ACHN (cell line): ENCODE measurements at regions not wholly inside any gene's neighbourhood (a gene's known extent, or its start where the extent isn't known, plus 50 kb on each side); places are given as distances from the start of the nearest gene placed in this dataset.
"Not testable (repeated sequence)": the region's sequence is repeated elsewhere in the genome, so short reads cannot be mapped to it uniquely, and the experiment has no call there.

Experiments used
- DNase-seq: peaks from one replicate; pipeline ENCODE4 v3.0.0-alpha.2; 2015
- in situ Hi-C: cut with HindIII; loops from 2 replicates; pipeline ENCODE4 v1.10.0; 2017; ENCODE audit warnings: low sequenced_read_pairs, low pct_ligation_motif_present, low pct_unique_long_range_greater_than_20kb

- in situ Hi-C loops = no loop called here
- DNase-seq = no peak
These were observed 117.1 kb downstream of the PHETA1 start for GRCh38 chr12:111251787-111252186.

GRCh38 chr12:111251058-111251730 lies 117.7 kb downstream of the PHETA1 start:
- DNase-seq = no peak
- in situ Hi-C loops = no loop called here

DNA sequence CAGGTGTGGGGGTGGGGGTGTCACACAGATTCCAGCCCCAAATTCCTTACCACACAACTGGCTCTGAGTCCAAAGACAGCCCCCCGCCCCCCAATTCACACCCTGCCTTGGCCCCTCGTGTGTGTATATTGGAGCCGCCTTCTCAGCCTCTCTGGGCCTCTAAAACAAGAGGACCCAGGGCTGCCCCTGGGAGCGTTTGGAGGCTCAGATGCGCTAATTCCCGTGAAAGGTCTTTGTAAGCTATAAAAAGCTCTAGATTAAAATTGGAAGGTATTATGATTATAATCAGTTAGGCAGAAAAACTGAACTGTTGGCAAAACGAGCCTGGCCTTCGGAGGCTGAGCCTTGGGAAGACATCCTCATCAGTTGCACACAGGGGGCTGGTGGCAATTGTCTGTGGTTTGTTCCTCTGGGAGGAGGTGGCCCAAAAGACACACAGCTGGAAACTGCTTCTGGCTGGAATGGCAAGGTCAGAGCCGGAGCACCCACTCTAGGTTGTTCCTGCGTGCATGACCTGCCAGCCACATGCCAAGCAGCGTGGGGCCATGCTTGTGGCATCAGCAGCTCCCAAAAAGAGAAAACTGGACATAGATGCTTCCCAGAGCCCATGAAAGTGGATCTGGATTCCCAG lies 118.5 kb downstream of the PHETA1 start:
- in situ Hi-C loops = no loop called here
- DNase-seq = no peak

DNA sequence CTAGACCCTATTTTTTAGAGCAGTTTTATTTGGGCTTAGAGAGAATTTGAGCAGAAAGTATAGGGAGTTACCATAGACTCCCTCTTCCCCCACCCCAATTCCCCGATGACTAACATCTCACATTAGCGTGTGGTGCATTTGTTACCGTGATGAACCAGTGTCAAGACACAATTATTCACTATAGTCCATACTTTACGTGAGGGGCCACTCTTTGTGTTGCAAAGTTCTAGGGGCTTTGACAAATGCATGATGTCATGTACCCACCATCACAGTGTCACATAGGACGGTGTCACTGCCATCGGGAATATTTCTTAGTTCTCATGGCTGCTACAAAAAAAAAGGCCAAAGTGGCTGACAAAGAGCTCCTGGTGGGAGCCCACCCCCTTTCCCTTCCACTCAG lies 119.1 kb downstream of the PHETA1 start:
- DNase-seq = no peak
- in situ Hi-C loops = no loop called here

DNA sequence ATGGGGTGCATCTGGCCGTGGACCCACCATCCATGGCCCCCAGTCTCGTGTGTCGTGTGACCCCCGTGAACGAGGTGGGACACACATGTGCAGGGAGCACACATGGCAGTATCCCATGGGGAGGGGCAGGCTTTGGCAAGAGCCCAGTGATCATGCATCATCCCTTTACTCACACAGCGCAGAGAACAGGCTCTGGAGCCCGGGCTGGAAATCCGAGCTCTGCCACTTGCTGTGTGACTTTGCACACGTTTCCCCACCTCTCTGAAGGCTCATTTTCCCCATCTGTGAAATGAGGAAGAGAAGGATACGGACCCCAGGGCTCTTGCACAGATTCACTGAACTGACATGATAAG lies 119.9 kb downstream of the PHETA1 start:
- no peak for DNase-seq
- in situ Hi-C loops = no loop called here

DNA sequence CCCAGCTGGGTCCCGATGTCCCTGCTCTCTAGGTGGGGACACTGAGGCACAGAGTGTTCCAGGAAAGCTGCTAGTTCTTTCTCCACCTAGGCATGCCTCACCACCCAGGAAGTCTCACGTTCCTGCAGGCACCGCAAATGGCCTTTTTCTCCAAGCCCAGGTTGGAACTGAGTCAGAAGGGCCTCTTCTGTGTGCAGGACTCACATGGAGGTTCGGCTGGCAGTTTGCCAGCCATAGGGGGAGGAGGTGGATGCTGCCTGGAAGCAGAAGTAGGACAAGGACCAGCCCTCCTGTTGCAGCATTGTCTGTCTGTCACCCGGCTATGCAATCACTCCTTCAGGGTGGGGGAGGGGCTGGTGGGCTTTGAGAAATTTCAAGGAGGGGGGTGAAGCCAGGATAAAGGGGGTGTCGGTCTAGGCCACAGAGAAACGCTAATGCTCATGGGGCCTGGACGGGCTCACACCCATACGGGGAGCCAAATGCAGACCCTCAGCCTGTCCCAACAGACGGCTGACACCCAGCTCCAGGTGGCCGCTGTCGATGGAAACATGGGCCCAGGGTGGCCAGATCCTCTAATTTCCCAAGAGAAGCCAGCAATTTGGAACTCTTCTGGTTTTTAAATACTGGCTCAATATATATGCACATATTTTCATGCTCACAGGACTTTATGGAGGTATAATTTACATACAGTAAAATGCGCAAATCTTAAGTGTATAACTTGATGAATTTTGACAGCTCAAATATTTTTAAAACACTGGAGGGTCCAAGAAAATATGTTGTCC lies 120.5 kb downstream of the PHETA1 start:
- DNase-seq = no peak
- in situ Hi-C loops = no loop called here

- in situ Hi-C loops = no loop called here
- DNase-seq = no peak
These were observed 121.7 kb downstream of the PHETA1 start for GRCh38 chr12:111247083-111247783.

DNA sequence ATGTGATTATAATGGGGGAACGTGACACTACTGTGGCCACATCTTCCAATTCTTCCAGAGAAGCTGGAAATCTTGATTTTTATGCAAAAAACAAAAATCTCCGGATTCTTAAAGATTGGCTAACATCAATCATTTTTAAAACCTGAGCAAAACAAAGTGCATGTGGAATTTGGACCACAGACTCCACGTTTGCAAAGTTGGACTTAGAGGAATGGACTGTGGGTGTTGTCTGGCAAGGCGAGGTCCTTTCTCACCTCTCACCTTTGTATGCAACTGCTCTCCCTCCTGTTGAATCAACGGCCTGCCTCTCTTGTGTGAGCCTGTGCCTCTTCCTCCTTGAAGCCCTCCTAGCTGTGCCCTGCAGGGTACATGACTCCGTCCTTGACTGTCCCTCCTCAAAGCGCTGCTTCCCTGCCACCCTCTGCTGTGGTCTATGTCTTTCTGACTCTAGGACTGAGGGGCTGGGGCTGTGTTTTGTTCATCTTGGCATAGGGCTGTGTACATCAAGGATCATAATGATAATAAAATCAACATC lies 122.4 kb downstream of the PHETA1 start:
- in situ Hi-C loops = no loop called here

DNA sequence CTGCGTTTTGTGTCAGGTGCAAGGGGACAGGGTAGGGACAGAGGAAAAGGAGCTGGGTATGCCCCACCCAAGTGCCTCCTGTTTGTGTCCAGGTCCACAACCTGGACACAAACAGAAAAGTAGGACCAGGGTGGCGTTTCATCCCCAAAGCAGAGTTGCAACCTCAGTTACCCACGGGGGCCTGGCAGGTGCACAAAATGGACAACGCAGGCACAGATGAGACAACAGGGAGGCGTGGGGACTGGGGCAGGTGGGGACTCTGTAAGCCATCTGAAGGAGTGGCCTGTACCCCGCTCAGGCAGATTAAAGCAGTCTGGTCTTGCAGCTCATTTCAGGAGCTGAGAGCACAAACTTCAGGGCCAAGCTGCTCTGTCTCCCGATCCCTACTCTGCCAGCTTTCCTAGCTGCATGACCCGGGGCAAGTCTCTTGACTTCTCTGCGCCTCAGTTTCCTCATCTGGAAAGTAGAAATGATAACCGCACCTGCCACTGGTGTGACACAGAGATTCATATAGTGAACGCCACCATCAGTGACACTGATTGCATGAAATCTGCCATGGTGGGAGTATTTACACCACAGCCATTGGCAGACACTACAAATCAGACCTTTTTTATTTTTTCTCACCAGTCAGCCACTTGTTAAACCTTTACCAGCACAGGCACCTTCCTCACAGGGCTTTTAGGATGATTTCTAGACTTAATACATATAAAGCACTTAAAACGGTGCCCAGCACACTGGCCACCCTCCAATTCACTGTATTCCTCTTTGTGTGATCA lies 123.0 kb downstream of the PHETA1 start:
- no peak for DNase-seq
- in situ Hi-C loops = no loop called here

More for the DNA sequence above, 122.4 kb downstream of the PHETA1 start:
- DNase-seq = no peak

DNA sequence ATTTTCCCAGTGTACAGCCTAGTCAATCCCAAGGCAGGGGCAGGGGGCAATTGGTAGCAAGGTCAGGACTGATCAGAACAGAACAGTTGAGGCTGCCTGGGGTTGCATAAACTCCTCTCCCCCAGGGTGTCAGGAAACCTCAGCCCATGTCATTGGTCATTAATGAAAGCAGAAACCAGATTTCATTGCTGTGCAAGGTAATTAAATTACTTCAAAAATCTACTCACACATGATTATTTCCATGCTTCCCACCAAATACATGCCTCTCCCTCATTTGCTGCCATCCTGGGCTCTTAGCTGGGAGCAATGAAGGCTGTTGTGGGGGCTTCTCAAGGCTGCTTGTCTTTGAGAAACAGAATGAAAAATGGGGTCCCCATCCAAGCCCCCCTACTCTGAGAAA lies 124.2 kb downstream of the PHETA1 start:
- in situ Hi-C loops = no loop called here
- DNase-seq = no peak

- DNase-seq, in situ Hi-C loops: not testable (repeated sequence)
These were observed 126.1 kb downstream of the PHETA1 start for GRCh38 chr12:111242817-111243216.

DNA sequence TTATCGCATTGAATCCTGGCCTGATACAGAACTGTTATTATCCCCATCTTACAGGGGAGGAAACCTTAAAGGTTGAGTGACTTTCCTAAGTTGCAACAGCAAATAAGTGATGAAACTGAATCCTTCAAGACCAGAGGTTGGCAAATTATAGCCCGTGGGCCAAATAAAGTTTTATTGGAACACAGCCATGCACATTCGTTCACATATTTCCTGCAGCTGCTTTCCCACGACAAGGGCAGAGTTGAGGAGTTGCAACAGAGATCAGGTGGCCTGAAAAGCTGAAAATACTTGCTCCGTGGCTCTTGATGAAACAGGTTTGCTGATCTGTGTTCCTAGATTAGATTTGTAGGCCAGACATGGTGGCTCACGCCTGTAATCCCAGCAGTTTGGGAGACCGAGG lies 126.7 kb downstream of the PHETA1 start:
- no peak for DNase-seq
- in situ Hi-C loops = no loop called here

DNA sequence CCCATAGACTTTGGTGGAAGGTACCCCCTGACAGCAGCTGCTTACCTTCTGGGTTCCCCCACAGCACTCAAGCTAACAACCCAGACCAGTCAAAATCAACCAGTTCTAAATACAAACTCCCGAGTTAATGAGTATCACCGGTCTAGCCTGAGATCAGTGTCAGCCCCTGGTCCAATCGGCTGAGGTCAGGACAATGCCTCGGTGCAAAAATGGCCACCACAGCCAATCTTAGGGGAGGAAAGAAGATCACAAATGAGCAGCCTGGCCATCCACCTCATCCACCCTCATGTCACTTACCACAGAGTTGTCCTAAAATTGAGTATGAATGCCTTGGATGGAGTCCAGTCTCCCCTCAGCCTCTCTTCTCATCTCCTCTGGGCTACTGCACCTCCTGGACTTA lies 128.5 kb downstream of the PHETA1 start:
- in situ Hi-C loops = no loop called here
- no peak for DNase-seq

DNA sequence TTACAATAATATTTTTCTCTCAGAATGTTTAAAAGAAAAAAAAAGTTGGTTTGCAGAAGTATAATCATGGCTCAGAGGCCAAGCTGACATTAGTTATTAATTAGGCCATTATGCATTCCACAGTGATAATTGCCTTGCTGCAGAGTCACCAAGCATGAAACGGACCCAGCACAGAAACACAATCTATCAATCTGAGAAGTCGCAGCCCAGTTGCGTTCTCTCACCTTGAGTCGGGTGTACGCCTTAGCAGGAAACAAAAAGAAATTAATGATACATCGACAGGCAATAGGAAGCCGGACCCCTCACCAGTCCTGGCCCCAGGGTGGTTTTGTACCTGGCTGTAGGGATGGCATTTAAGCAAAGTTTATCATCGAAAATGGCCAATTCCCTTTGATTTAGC lies 129.7 kb downstream of the PHETA1 start:
- in situ Hi-C loops = no loop called here
- no peak for DNase-seq

DNA sequence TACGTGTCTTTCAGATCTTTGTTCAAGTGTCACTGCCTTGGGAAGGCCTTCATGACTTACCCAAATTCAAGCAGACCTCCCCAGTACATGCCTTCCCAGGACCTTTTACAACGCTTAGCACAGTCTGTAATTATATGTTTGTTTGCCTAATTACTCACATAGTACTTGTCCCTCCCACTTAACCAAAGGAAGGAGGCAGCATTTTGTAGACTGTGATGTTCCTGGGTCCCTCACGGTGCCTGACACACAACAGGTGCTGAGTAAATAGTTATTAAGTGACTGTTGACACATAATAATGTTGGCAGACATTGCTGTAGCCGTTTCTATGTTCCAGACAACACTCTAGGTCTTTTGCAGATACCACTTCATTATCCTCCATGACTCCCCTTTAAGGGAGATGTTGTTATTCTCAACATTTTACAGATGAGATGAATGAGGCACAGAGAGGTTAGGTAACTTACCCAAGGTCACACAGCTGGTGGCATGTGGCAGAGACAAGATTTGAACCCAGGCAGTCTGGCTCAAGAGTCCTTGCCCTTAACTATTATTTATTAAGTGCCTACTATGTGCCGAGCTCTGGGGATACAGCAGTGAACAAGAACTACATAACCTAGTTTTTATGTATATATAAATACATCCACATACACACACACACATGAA lies 130.7 kb downstream of the PHETA1 start:
- in situ Hi-C loops = no loop called here

GRCh38 chr12:111234491-111234890 lies 134.4 kb downstream of the PHETA1 start:
- DNase-seq, in situ Hi-C loops: not testable (repeated sequence)

More for the DNA sequence above, 130.7 kb downstream of the PHETA1 start:
- DNase-seq = no peak

- in situ Hi-C loops = no loop called here
- DNase-seq = no peak
These were observed 135.1 kb downstream of the PHETA1 start for GRCh38 chr12:111233786-111234185.

- in situ Hi-C loops = no loop called here
- no peak for DNase-seq
These were observed 138.2 kb downstream of the PHETA1 start for GRCh38 chr12:111230649-111231048.
